Neutrophil (primary cell): ENCODE measurements at regions not wholly inside any gene's neighbourhood (a gene's known extent, or its start where the extent isn't known, plus 50 kb on each side); places are given as distances from the start of the nearest gene placed in this dataset.

ENCODE experiments used
- H3K27ac ChIP-seq: fragments of 200-600 bp; sonication (generic); 2 replicates; pipeline ENCODE4 v1.5.1; 2016; ENCODE audit warnings: mild to moderate bottlenecking, moderate library complexity
- H3K27me3 ChIP-seq: fragments of 200-600 bp; sonication (generic); 2 replicates; pipeline ENCODE4 v1.6.0; 2016; ENCODE audit warnings: mild to moderate bottlenecking
- H3K36me3 ChIP-seq: fragments of 200-600 bp; sonication (generic); 2 replicates; pipeline ENCODE4 v1.5.1; 2017
- H3K4me1 ChIP-seq, 2 experiments: fragments of 200-600 bp in 1 of 2; sonication (generic) in 1 of 2; 1 replicate in 1 of 2; 2 replicates in 1 of 2; pipeline versions ENCODE4 v1.5.1 to v1.6.1; 2013 to 2016; ENCODE audit warnings: low read depth in 1 of 2, low read length in 1 of 2, mild to moderate bottlenecking in 1 of 2, moderate library complexity in 1 of 2; ENCODE audit not compliant: control insufficient read depth in 1 of 2, insufficient read depth in 1 of 2
- H3K4me3 ChIP-seq, 2 experiments: fragments of 200-600 bp in 1 of 2; sonication (generic) in 1 of 2; 1 replicate in 1 of 2; 2 replicates in 1 of 2; pipeline ENCODE4 v1.5.1; 2013 to 2016; ENCODE audit warnings: low read depth in 1 of 2, low read length in 1 of 2, mild to moderate bottlenecking in 1 of 2, moderate library complexity in 1 of 2
- H3K9me3 ChIP-seq: fragments of 200-600 bp; sonication (generic); 2 replicates; pipeline ENCODE4 v1.5.1; 2016
- CTCF ChIP-seq: fragments of 200-600 bp; sonication (generic); IDR thresholded peaks from 2 replicates; pipeline ENCODE4 v1.5.1; 2016; ENCODE audit warnings: antibody characterized with exemption

GRCh38 chr2:16402891-16403290, 262.7 kb downstream of the CYRIA start:
- no peaks in the 10 kb centered on the region for H3K36me3 ChIP-seq
- H3K27ac ChIP-seq, result no peak overlapping the region
- no peak overlapping the region for H3K4me3 ChIP-seq
- no peaks in the 10 kb centered on the region for H3K9me3 ChIP-seq
- TF ChIP-seq CTCF, result no peak
- H3K27me3 ChIP-seq, result no peaks in the 10 kb centered on the region
- H3K4me1 ChIP-seq, result no peaks in the 10 kb centered on the region

- Histone ChIP-seq H3K4me3 (no peak overlapping the region), H3K27me3 (no peaks in the 10 kb centered on the region), H3K9me3 (no peaks in the 10 kb centered on the region), H3K36me3 (no peaks in the 10 kb centered on the region), H3K27ac (no peak overlapping the region), H3K4me1 (no peaks in the 10 kb centered on the region)
- no peak for TF ChIP-seq CTCF
Measured at GRCh38 chr2:16401761-16402300, 263.8 kb downstream of the CYRIA start.

- Histone ChIP-seq H3K4me1 (no peaks in the 10 kb centered on the region), H3K27ac (no peak overlapping the region), H3K9me3 (no peaks in the 10 kb centered on the region), H3K4me3 (no peak overlapping the region), H3K27me3 (no peaks in the 10 kb centered on the region), H3K36me3 (no peaks in the 10 kb centered on the region)
- no peak for TF ChIP-seq CTCF
Measured at GRCh38 chr2:16400127-16400623, 265.5 kb downstream of the CYRIA start.

DNA sequence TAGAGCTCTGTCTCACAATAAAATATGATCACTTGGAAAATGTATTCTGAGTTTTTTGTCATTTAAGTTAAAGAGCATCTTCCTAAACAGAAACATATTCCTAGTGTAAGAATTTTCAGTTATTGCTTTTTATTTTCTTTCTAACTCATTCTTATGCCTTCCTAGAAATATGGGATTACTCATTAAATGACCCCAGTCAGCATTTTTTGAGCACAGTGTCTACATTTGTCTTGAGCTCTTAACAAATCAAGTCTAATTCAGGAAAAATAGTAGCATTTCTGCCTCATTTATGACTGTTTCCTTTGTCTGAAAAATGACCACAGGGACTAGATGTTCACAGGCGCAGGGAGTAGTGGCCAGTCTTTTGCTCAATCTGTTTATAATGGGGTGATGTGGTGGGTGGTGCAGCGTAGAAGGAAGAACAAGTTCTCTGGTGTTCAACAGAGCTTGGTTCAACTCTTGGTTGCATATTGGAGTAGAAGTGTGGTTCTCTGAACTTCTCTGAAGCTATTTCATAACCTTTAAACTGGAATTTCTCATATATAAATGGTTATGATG, 267.1 kb downstream of the CYRIA start:
- H3K4me1 ChIP-seq, result no peaks in the 10 kb centered on the region
- H3K4me3 ChIP-seq, result no peak overlapping the region
- H3K27ac ChIP-seq, result no peak overlapping the region
- no peaks in the 10 kb centered on the region for H3K36me3 ChIP-seq
- no peaks in the 10 kb centered on the region for H3K27me3 ChIP-seq
- H3K9me3 ChIP-seq, result no peaks in the 10 kb centered on the region
- TF ChIP-seq CTCF, result no peak

DNA sequence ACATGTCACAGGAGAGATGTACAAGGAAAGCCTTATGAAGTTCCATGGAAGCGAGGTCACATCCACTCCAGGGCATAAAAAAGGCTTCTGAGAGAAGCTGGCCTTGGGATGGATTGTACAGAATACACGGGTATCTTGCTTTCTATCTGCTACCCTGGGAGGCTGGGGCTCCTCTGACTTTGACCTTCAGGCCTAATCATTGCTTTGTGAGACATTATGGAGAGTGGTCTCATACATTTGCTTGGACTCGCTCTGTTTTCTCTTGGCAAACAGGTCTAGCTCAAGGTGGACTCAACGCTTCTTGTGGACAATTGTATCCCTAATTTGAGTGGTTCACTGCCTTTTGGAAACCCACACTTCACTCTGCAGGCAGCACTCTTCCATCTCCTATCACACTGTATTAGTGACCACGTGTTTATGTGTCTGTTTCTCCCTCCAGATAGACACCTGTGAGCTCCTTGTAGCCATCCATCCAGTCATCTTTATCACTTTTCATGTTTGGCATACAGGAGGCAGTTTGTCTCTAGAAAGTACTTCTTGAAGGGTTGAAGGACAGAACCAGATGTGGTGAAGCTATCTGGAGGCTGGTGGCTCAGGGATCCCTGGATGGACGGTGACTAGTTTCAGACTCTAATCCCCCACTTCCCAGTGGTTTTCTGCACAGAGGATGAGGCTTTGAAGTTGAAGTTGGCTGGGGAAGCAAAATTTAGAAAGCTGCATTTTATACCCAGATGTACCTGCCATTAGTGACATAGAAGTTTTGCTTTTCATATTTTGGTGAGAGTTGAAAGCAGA, 267.8 kb downstream of the CYRIA start:
- no peak for TF ChIP-seq CTCF
- H3K4me1 ChIP-seq, result no peaks in the 10 kb centered on the region
- H3K27ac ChIP-seq, result no peak overlapping the region
- no peaks in the 10 kb centered on the region for H3K36me3 ChIP-seq
- H3K9me3 ChIP-seq, result no peaks in the 10 kb centered on the region
- H3K4me3 ChIP-seq, result no peak overlapping the region
- H3K27me3 ChIP-seq, result no peaks in the 10 kb centered on the region
